Inflammatory macrophage (primary cell): ENCODE measurements at regions not wholly inside any gene's neighbourhood (a gene's known extent, or its start where the extent isn't known, plus 50 kb on each side); places are given as distances from the start of the nearest gene placed in this dataset.

ENCODE experiments used
- DNase-seq, 2 donors: peaks; one replicate each; pipeline ENCODE4 v3.0.0-alpha.2; 2020 to 2022

- DNase-seq, result no peak
These were observed 341.1 kb downstream of the TGFB2 start for GRCh38 chr1:218686258-218686657.

- no peak for DNase-seq
These were observed 341.6 kb downstream of the TGFB2 start for GRCh38 chr1:218686761-218687160.

DNA sequence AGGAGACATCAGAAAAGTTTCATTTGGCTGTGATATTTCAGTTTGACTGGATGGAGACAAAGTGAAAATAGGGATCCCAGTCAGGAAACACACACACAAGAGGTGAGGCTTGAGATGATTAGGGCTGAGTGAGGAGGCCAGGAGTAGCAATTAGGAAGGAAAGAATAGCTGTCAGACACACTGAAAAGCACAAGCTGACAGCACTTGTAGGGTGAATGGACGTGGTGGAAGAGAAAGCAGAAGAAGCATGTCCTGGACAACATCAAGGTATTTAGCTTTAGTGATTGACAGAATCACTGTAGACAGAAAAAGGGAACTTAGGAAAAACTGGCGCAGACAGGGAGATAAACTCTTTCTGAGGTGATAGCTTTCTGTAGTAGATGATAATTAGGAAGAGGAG, 347.7 kb downstream of the TGFB2 start:
- no peak for DNase-seq

GRCh38 chr1:218693599-218693998, 348.5 kb downstream of the TGFB2 start:
- no peak for DNase-seq

GRCh38 chr1:218694085-218694484, 348.9 kb downstream of the TGFB2 start:
- no peak for DNase-seq

- no peak for DNase-seq
These were observed 349.5 kb downstream of the TGFB2 start for GRCh38 chr1:218694636-218695035.

DNA sequence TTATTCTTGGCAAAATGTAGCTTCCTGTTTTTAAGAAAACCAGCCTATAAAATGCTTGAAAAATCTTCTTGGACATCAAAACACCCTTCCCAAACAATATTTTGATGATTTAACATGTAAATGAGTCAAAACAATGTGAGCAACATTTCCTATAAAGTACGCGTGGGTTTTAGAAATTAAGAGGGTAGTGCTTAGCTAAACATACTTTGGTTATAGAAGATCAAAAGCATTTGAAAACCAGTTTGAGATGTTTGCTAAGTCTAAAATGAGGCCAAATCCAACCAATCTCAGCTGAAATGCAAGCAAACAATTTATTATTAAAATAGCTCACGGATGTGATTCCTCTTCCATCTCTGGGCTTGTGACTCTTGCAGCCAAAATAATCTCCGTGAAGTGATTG, 350.4 kb downstream of the TGFB2 start:
- no peak for DNase-seq

- DNase-seq, result no peak
These were observed 353.0 kb downstream of the TGFB2 start for GRCh38 chr1:218698141-218698540.

- DNase-seq, result no peak
These were observed 354.3 kb downstream of the TGFB2 start for GRCh38 chr1:218699421-218699820.

DNA sequence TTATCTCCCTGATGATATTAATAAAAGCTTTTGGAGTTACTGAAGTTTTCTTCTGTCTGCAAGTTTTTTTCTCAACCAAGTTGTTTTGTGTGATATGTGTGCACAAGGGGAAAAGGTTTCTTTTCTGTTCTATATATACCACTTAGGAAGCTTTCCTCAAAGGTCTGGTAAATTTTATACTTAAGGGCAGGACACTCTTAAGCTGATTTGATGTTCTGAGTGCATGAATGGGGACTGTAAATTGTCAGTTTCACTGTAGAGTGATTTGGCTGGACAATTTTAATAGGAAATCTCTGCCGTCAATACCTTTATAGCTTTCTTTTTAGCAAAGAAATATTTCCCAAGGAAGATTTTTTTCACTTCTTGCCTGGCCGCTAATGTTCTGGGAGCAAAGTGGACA, 354.7 kb downstream of the TGFB2 start:
- no peak for DNase-seq

- DNase-seq, result no peak
These were observed 355.5 kb downstream of the TGFB2 start for GRCh38 chr1:218700666-218701065.

DNA sequence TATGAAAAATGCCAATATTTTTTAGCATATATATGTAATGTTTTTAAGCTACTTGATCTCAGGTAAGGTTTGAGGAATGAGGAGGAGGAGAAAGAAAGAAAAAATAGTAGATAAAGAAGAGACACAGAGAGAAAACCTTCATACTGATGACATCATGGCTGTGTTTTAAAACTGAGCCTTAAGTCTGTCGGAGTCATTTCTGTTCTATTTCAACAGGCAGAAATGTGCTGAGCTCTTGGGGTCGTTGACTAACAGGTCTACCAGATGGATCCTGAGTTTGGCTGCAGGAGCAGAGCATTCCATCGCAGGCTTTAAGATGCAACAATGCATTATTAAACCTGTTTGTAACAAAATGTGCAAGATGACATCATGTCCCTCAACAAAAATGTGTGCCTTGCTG, 356.0 kb downstream of the TGFB2 start:
- no peak for DNase-seq

GRCh38 chr1:218702775-218703174, 357.6 kb downstream of the TGFB2 start:
- no peak for DNase-seq

DNA sequence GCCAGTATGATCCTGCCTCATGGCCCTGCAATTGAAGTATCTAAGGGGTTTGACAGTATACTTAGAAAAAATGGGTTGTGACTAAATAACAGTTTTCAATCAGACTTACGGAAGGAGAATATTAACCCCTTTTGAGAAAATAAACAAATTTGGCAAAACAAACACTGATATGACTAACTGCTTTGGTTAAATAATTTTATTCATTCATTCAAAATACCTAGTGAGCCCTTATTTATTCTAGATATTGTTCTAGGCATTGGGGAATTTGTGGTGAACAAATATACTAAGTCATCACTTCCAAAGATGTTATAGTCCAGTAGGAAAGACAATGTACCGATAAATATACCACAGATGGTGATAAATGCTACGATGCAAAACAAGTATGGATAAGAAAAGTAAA, 358.7 kb downstream of the TGFB2 start:
- no peak for DNase-seq

- DNase-seq, result no peak
These were observed 360.3 kb downstream of the TGFB2 start for GRCh38 chr1:218705391-218705790.

DNA sequence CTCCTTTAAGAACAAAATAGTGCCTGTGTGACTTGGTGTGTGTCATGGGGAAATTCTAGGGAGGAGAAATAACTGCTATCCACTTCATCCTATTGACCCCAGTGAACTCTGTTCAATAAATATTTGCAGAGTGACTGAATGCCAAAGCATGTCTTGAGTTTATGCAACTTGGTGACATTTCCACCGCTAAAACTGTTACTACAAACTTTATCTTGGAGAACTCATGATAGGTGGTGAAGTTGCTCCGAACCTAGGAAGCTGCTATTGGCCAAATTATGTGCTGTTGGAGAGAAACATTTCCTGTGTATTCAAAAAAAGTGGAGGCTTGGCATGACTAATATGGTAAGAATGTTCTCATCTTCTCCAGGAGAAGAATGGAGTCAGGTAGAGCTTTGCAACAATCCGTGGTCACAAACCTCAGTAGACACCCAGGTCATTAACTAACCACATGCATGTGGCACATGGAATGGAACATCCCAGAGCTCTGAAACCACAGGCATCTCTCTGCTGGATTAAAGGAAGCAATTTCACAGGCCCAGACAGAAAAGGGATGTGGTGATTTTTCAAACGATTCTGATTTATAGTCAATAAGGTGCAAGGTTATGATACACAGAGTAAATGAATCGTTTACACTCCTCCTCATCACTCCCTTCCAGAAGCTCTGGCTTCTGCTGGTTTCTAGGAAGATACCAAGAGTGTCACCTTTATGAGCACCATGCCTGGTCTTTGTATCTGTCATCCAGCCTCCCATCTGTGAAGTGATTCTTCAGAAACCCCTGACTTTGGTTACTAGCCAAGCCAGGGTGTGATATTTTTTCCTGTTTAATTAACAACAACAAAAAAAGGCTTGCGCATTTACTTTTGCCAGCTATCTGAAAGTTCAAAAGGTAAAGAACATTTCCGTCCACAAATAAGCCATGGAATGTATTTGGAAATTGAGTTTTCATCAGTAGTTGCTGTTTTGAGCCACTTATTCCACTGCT, 361.1 kb downstream of the TGFB2 start:
- DNase-seq, result no peak

- no peak for DNase-seq
These were observed 365.9 kb downstream of the TGFB2 start for GRCh38 chr1:218711001-218711400.

DNA sequence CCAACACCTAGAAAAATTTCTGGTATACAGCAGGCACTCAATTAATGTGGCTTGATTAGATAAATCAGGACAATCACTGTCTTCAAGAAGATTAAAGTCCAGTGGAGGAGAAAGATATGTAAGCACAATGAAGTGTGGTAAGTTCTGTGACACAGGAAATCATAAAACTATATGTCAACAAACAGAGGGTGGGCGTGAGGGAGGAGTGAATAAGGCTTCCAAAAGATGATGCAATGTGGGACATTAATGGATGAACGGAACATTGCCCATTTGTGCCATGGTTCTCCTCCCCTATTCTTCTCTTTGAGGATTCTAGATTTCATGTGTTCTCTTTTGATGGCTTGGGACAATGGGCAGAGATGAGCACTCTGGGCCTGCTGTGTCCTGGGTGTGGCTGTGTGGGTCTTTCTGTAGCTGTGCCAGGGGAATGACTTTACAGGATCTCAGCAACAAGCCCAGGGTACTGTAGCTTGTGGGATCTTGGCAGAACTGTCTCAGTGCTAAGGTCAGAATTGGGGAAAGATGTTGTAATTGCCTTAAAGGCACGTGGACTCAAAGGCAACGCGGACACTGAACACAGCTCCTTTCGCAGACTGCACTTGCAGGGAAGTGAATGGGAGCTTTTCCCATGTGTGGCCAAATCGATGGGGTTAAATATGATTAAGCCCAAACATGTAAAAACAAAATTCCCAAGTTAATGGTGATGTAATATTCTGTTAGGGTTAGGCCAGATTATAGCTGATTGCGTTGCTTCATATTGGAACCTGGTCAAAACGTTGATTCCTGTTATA, 366.9 kb downstream of the TGFB2 start:
- no peak for DNase-seq

DNA sequence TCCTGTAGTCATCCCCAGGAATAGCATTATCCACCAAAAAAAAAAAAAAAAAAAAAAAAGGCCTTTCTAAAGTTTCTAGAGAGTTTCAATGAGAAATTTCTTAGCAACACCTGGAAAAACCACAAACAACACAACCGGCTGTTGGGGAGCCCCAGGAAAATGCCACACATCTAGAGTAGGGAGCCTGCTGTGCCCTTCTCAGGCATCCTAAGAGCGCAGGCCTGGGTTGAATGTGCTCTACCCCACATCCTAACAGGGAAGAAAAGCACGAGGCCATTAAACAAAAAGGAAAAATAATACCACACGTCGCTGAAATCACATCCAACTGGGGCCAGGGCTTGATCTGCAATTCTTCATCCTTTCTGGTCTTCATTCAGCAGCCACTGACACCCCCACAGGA, 367.5 kb downstream of the TGFB2 start:
- DNase-seq, result no peak

- no peak for DNase-seq
These were observed 371.0 kb downstream of the TGFB2 start for GRCh38 chr1:218715961-218716669.

- DNase-seq, result no peak
These were observed 372.4 kb downstream of the TGFB2 start for GRCh38 chr1:218717575-218717974.

- DNase-seq, result no peak
These were observed 373.1 kb downstream of the TGFB2 start for GRCh38 chr1:218718206-218718605.

- no peak for DNase-seq
These were observed 373.8 kb downstream of the TGFB2 start for GRCh38 chr1:218718977-218719376.
